ENCODE measurements at regions not wholly inside any gene's neighbourhood (a gene's known extent, or its start where the extent isn't known, plus 50 kb on each side); places are given as distances from the start of the nearest gene placed in this dataset.

- TF ChIP-seq GATA2 (IDR thresholded peaks at IDR 0.05; ENCODE audit: low read depth, low read length) = no peak
- TF ChIP-seq GATA3 (IDR thresholded peaks at IDR 0.05; ENCODE audit: low read depth, low read length) = no peak
Observed at GRCh38 chr13:111953546-111954178, 113.3 kb upstream of the SOX1 start.

All from SH-SY5Y (cell line).